HepG2 (cell line): ENCODE measurements at regions not wholly inside any gene's neighbourhood (a gene's known extent, or its start where the extent isn't known, plus 50 kb on each side); places are given as distances from the start of the nearest gene placed in this dataset.
"Not testable (repeated sequence)": the region's sequence is repeated elsewhere in the genome, so short reads cannot be mapped to it uniquely, and the experiment has no call there.

Source experiments
- ATAC-seq: fragments of 200-7000 bp; cut with Tn5 transposase; 3 replicates; pipeline ENCODE4 v1.9.1; 2020; ENCODE audit warnings: mild to moderate bottlenecking, moderate library complexity
- BruUV-seq: library from RNA; stranded (reverse); fragments of 400-500 nt; replicated peaks from 2 replicates; lab custom pipeline; 2021; lab: Mats Ljungman, UMichigan
- CTCF ChIA-PET: fragments of 300-600 bp; formaldehyde crosslinking; extraction: SDS; loops from one replicate; lab custom pipeline; 2021; ENCODE audit warnings: low total read pairs, inconsistent platforms, low intra/inter-chr PET ratio; lab: Yijun Ruan, JAX
- POLR2A ChIA-PET: fragments of 350-600 bp; sonication (Branson Sonifier 250); formaldehyde crosslinking; loops from one replicate; lab custom pipeline; 2020; ENCODE audit warnings: antibody characterized with exemption, inconsistent platforms; lab: Yijun Ruan, JAX
- DNase-seq: peaks from one replicate; pipeline ENCODE4 v3.0.0-alpha.2; 2015; ENCODE audit warnings: low spot score
- FAIRE-seq: peaks from 3 replicates; lab custom pipeline; 2011; peaks lifted over from hg19 to GRCh38; lab: Jason Lieb, UNC
- H2AFZ ChIP-seq: one replicate; pipeline ENCODE4 v1.6.1; 2011; ENCODE audit warnings: low read length, inconsistent platforms
- H3K27ac ChIP-seq: fragments of 300-600 bp; 3 replicates; pipeline ENCODE4 v1.8.0; 2011; ENCODE audit warnings: mixed run types, mild to moderate bottlenecking, mixed read lengths, low read length, inconsistent platforms; ENCODE audit not compliant: insufficient read depth; ENCODE audit errors: extremely low read length
- H3K27me3 ChIP-seq, 2 experiments: fragments of 200-600 bp in 1 of 2; 2 replicates in 1 of 2; 3 replicates in 1 of 2; pipeline versions ENCODE4 v1.6.0 to v1.8.0; 2011; ENCODE audit warnings: low read length in 2 of 2, mild to moderate bottlenecking in 2 of 2, moderate library complexity in 2 of 2, inconsistent platforms in 1 of 2; ENCODE audit not compliant: insufficient read depth in 2 of 2, control insufficient read depth in 1 of 2
- H3K36me3 ChIP-seq, 2 experiments: fragments of 200-600 bp in 1 of 2; replicated peaks in 1 of 2; 2 replicates in 1 of 2; 3 replicates in 1 of 2; pipeline versions ENCODE4 v1.5.1 to v1.8.0; 2011; ENCODE audit warnings: low read length in 2 of 2, inconsistent platforms in 1 of 2; ENCODE audit not compliant: insufficient read depth in 2 of 2, control insufficient read depth in 1 of 2
- H3K4me1 ChIP-seq: 2 replicates; pipeline ENCODE4 v1.5.1; 2012; ENCODE audit warnings: low read length, inconsistent platforms; ENCODE audit not compliant: insufficient read depth
- H3K4me2 ChIP-seq: 2 replicates; pipeline ENCODE4 v1.6.0; 2011; ENCODE audit warnings: low read depth, low read length, inconsistent platforms
- H3K4me3 ChIP-seq, 3 experiments: fragments of 200-600 bp in 1 of 3; sonication (generic), shearing (Covaris generic) in 1 of 3; replicated peaks in 1 of 3; 2 replicates each; pipeline ENCODE4 v1.5.1; 2011 to 2016; ENCODE audit warnings: low read length in 3 of 3, inconsistent platforms in 2 of 3, low read depth in 2 of 3, mild to moderate bottlenecking in 2 of 3, control low read depth in 1 of 3, mixed read lengths in 1 of 3; ENCODE audit not compliant: insufficient read depth in 1 of 3
- H3K79me2 ChIP-seq: one replicate; pipeline ENCODE4 v1.6.1; 2011; ENCODE audit warnings: low read length, inconsistent platforms; ENCODE audit not compliant: insufficient read depth
- H3K9ac ChIP-seq: 2 replicates; pipeline ENCODE4 v1.6.0; 2011; ENCODE audit warnings: mild to moderate bottlenecking, low read depth, low read length, inconsistent platforms; ENCODE audit not compliant: insufficient read depth
- H3K9me3 ChIP-seq: 2 replicates; pipeline ENCODE4 v1.5.1; 2012; ENCODE audit warnings: mild to moderate bottlenecking, low read length
- H4K20me1 ChIP-seq: 2 replicates; pipeline ENCODE4 v1.6.0; 2011; ENCODE audit warnings: inconsistent platforms, mild to moderate bottlenecking, low read length, moderate library complexity; ENCODE audit not compliant: insufficient read depth
- MAFF ChIP-seq: IDR thresholded peaks from 2 replicates; pipeline ENCODE4 v1.6.1; 2011; ENCODE audit warnings: low read depth, low read length, improper control_type of control experiment
- MAFK ChIP-seq, 2 experiments: IDR thresholded peaks in 1 of 2; conservative IDR thresholded peaks in 1 of 2; 2 replicates each; pipeline ENCODE4 v1.6.1; 2011; ENCODE audit warnings: improper control_type of control experiment in 2 of 2, low read length in 2 of 2
- NCOA5 ChIP-seq: sonication (generic); formaldehyde crosslinking; IDR thresholded peaks from 2 replicates; pipeline ENCODE4 v1.4.0; 2020; ENCODE audit warnings: missing genetic modification reagents
- ZNF781 ChIP-seq: sonication (generic); formaldehyde crosslinking; IDR thresholded peaks from 2 replicates; pipeline ENCODE4 v1.5.1; 2020; ENCODE audit warnings: borderline replicate concordance, mild to moderate bottlenecking, missing genetic modification reagents; ENCODE audit errors: not compliant biosample characterization
- WGBS: methylation state at CpG from one replicate; pipeline ENCODE4 v1.1.6; 2017; ENCODE audit warnings: low lambda C conversion rate; 5-methylcytosine and 5-hydroxymethylcytosine counted together
- in situ Hi-C: cut with HindIII; loops from 2 replicates; pipeline ENCODE4 v1.10.0; 2017; ENCODE audit warnings: low pct_unique_long_range_greater_than_20kb; ENCODE audit not compliant: extremely low pct_ligation_motif_present
- intact Hi-C: fragments of 100-400 bp; cut with micrococcal nuclease; formaldehyde crosslinking; loops from one replicate; pipeline ENCODE4 v1.10.0; 2022; ENCODE audit not compliant: unreplicated experiment

DNA sequence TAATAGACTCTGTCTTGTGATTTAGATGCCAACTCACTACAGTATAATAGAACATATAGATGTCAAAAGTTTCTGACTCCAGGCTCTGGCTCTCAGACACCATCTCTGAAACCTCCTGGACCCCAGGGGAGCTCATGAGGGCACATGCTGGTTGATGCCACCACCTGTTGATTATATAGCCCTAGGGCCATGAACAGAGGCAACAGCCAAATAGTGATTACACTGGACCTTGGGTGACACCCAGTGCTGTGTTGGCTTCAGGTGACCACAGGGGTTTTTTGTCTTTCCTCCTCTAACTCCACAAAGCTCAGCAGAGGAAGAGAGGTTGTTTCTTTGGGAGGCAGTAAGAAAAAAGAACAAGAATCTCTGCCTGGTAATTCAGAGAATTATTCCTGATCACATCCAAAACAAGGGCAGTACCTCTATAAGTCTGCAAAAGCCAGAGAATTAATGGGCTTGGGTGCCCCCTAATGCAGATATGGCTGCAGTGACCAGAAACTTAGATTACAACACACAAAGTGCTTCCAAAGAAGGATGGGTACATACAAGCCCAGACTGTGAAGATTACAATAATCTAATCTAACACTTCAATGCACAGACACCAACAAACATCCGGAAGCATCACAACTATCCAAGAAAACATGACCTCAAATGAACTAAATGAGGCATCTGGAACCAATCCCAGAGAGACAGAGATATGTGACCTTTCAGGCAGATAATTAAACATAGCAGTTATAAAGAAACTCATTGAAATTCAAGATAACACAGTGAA lies 1920.6 kb downstream of the ARAP2 start:
- Histone ChIP-seq H3K79me2 (no peaks in the 10 kb centered on the region), H3K36me3 (no peaks in the 10 kb centered on the region), H3K9ac (no peak overlapping the region), H3K9me3 (peaks cover 24% of the 10 kb centered on the region), H3K27ac (no peak overlapping the region), H2AFZ (no peak overlapping the region), H3K4me2 (no peak overlapping the region), H4K20me1 (no peaks in the 10 kb centered on the region), H3K4me3 (no peak overlapping the region), H3K4me1 (no peaks in the 10 kb centered on the region), H3K27me3 (no peaks in the 10 kb centered on the region)
- no peak for TF ChIP-seq ZNF781
- ATAC-seq (no peak), DNase-seq (no peak), FAIRE-seq (no peak)
- CTCF ChIA-PET = no interaction called here
- in situ Hi-C loops (no loop called here), intact Hi-C loops (no loop called here)
- WGBS = 0% methylated on average over 1 of the region's 1 CpG
- BruUV-seq = no TSS peak
- POLR2A ChIA-PET = no interaction called here

DNA sequence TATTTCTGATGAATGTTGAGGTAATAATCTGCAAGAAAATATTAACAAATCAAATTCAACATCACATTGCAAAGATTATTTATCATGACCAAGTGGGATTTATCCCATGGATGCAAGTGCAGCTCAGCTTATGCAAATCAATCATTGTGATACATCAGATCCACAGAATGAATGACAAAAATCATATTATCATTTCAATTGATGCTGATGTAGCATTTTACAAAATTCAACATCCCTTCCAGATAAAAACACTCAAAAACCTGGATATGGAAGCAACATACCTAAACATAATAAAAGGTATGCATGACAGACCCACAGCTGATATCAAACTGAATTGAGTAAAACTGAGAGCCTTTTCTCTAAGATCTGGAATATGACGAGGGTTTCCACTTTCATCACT lies 1915.4 kb downstream of the ARAP2 start:
- H3K9ac ChIP-seq = no peak overlapping the region
- peaks cover 23% of the 10 kb centered on the region for H3K9me3 ChIP-seq
- H3K4me3 ChIP-seq = no peak overlapping the region
- BruUV-seq = no TSS peak
- ATAC-seq = no peak
- no peaks in the 10 kb centered on the region for H3K36me3 ChIP-seq
- H3K27me3 ChIP-seq = no peaks in the 10 kb centered on the region
- FAIRE-seq = no peak
- H2AFZ ChIP-seq = no peak overlapping the region
- POLR2A ChIA-PET = no interaction called here
- H3K4me1 ChIP-seq = no peaks in the 10 kb centered on the region
- TF ChIP-seq MAFK (conservative IDR thresholded peaks at IDR 0.05 in 1 of 2, IDR thresholded peaks at IDR 0.05 in 1 of 2; ENCODE audit: low read length in 2 of 2) (peak; percentile 58 to 77; a peak in 3 of 4 replicates), NCOA5 (CRISPR knock-in tag) (no peak), MAFF (peak; percentile 54; the same call in 1 of the 2 replicates)
- TF ChIP-seq, all 625 proteins: peak for 2
- no peaks in the 10 kb centered on the region for H4K20me1 ChIP-seq
- no peaks in the 10 kb centered on the region for H3K79me2 ChIP-seq
- intact Hi-C loops = no loop called here
- in situ Hi-C loops = no loop called here
- 0% methylated on average over 1 of the region's 1 CpG for WGBS
- no peak overlapping the region for H3K4me2 ChIP-seq
- CTCF ChIA-PET = no interaction called here
- H3K27ac ChIP-seq = no peak overlapping the region
- no peak for DNase-seq

DNA sequence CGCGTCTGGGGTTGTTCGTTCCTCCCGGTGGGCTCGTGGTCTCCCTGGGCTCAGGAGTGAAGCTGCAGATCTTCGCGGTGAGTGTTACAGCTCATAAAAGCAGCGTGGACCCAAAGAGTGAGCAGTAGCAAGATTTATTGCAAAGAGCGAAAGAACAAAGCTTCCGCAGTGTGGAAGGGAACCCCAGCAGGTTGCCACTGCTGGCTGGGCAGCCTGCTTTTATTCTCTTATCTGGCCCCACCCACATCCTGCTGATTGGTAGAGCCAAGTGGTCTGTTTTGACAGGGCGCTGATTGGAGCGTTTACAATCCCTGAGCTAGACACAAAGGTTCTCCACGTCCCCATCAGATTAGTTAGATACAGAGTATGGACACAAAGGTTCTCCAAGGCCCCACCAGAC lies 1909.2 kb downstream of the ARAP2 start:
- H3K36me3 ChIP-seq, intact Hi-C loops, BruUV-seq, FAIRE-seq, H3K79me2 ChIP-seq, H3K4me1 ChIP-seq, POLR2A ChIA-PET, H3K27me3 ChIP-seq, H3K27ac ChIP-seq, H3K4me2 ChIP-seq, in situ Hi-C loops, H3K9me3 ChIP-seq, CTCF ChIA-PET, H4K20me1 ChIP-seq, DNase-seq, H3K9ac ChIP-seq, ATAC-seq, H2AFZ ChIP-seq, H3K4me3 ChIP-seq: not testable (repeated sequence)
- whole genome bisulfite sequencing = 75% methylated on average over 10 of the region's 13 CpGs

DNA sequence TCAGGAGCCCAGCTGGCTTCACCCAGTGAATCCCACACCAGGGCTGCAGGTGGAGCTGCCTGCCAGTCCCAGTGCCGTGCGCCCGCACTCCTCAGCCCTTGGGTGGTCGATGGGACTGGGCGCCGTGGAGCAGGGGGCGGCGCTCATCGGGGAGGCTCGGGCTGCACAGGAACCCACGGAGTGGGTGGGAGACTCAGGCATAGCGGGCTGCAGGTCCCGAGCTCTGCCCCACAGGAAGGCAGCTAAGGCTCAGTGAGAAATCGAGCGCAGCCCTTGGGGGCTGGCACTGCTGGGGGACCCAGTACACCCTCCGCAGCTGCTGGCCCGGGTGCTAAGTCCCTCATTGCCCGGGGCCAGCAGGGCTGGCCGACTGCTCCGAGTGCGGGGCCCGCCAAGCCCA lies 1908.8 kb downstream of the ARAP2 start:
- H3K4me2 ChIP-seq, BruUV-seq, H3K4me3 ChIP-seq, H3K79me2 ChIP-seq, H3K9me3 ChIP-seq, in situ Hi-C loops, H4K20me1 ChIP-seq, H3K9ac ChIP-seq, DNase-seq, POLR2A ChIA-PET, H3K4me1 ChIP-seq, H3K27me3 ChIP-seq, ATAC-seq, H3K27ac ChIP-seq, H2AFZ ChIP-seq, H3K36me3 ChIP-seq, FAIRE-seq, CTCF ChIA-PET, intact Hi-C loops: not testable (repeated sequence)
- 80% methylated on average over 1 of the region's 22 CpGs for WGBS
